ENCODE measurements at regions not wholly inside any gene's neighbourhood (a gene's known extent, or its start where the extent isn't known, plus 50 kb on each side); places are given as distances from the start of the nearest gene placed in this dataset.

- H3K23me2 ChIP-seq (ENCODE audit: insufficient read length, low read depth, low read length, poor library complexity, severe bottlenecking) = no peaks in the 10 kb centered on the region
- H3T11ph ChIP-seq (ENCODE audit: low read length) = no peak overlapping the region
- no peak overlapping the region for H2BK12ac ChIP-seq (ENCODE audit: insufficient read length, low read depth, low read length)
- H3K56ac ChIP-seq (ENCODE audit: insufficient read length, low read depth, low read length) = no peak overlapping the region
- no peaks in the 10 kb centered on the region for H3K27me3 ChIP-seq (ENCODE audit: insufficient read depth, low read length)
- H2BK15ac ChIP-seq (ENCODE audit: low read depth, low read length) = no peak overlapping the region
- no peaks in the 10 kb centered on the region for H3K9me3 ChIP-seq (ENCODE audit: control insufficient read depth, low read depth, low read length)
- no peaks in the 10 kb centered on the region for H3K79me2 ChIP-seq (ENCODE audit: insufficient read depth, low read length)
- H3K79me1 ChIP-seq (ENCODE audit: insufficient read depth, low read depth, low read length, poor library complexity, severe bottlenecking) = no peaks in the 10 kb centered on the region
- no peak overlapping the region for H2BK120ac ChIP-seq (ENCODE audit: low read depth, low read length, poor library complexity, severe bottlenecking)
- H3K23ac ChIP-seq (ENCODE audit: insufficient read length, low read depth, low read length) = no peak overlapping the region
- Mint-ChIP-seq H3K36me3 (ENCODE audit: insufficient read depth in 1 of 3, low read depth in 3 of 3) (no peaks in the 10 kb centered on the region), H3K27me3 (ENCODE audit: low read depth) (no peaks in the 10 kb centered on the region), H3K4me3 (no peak overlapping the region), H3K4me1 (no peaks in the 10 kb centered on the region), H3K9me3 (no peaks in the 10 kb centered on the region), H3K27ac (no peak overlapping the region)
- H4K8ac ChIP-seq (replicated peaks; ENCODE audit: insufficient read length, low read depth, low read length) = no peak overlapping the region
- H3K18ac ChIP-seq (ENCODE audit: insufficient read length, low read depth, low read length) = no peak overlapping the region
- no peak overlapping the region for H2BK5ac ChIP-seq (ENCODE audit: insufficient read length, low read length)
- H2AK5ac ChIP-seq (ENCODE audit: insufficient read length, low read length) = no peak overlapping the region
- no peak overlapping the region for H3K27ac ChIP-seq (ENCODE audit: insufficient read length, low read depth, low read length)
- H4K91ac ChIP-seq (ENCODE audit: insufficient read length, low read depth, low read length) = no peak overlapping the region
- no peak overlapping the region for H3K14ac ChIP-seq (ENCODE audit: insufficient read depth, low read length)
- no peak overlapping the region for H4K5ac ChIP-seq (ENCODE audit: insufficient read length, low read depth, low read length)
- H3K4me1 ChIP-seq (ENCODE audit: insufficient read depth, low read length) = no peaks in the 10 kb centered on the region
- H4K20me1 ChIP-seq (ENCODE audit: control insufficient read depth, insufficient read depth, insufficient read length) = no peaks in the 10 kb centered on the region
- no peak overlapping the region for H3K9ac ChIP-seq (ENCODE audit: extremely low read depth, insufficient read length, low read length)
- no peak overlapping the region for H3K4me2 ChIP-seq (ENCODE audit: insufficient read depth, insufficient read length, low read length)
- H3K4ac ChIP-seq (ENCODE audit: low read depth, low read length) = no peak overlapping the region
- no peak overlapping the region for H2BK20ac ChIP-seq (ENCODE audit: low read depth, low read length, poor library complexity, severe bottlenecking)
- TF ChIP-seq, protein P1, sequence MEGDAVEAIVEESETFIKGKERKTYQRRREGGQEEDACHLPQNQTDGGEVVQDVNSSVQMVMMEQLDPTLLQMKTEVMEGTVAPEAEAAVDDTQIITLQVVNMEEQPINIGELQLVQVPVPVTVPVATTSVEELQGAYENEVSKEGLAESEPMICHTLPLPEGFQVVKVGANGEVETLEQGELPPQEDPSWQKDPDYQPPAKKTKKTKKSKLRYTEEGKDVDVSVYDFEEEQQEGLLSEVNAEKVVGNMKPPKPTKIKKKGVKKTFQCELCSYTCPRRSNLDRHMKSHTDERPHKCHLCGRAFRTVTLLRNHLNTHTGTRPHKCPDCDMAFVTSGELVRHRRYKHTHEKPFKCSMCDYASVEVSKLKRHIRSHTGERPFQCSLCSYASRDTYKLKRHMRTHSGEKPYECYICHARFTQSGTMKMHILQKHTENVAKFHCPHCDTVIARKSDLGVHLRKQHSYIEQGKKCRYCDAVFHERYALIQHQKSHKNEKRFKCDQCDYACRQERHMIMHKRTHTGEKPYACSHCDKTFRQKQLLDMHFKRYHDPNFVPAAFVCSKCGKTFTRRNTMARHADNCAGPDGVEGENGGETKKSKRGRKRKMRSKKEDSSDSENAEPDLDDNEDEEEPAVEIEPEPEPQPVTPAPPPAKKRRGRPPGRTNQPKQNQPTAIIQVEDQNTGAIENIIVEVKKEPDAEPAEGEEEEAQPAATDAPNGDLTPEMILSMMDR (conservative IDR thresholded peaks at IDR 0.05) = no peak
- WGBS (ENCODE audit: extremely low coverage, insufficient read length, low lambda C conversion rate) = no CpG with 5 or more reads among the region's 1 CpG
- DNase-seq = no peak
- no peak overlapping the region for H2AFZ ChIP-seq (ENCODE audit: low read length)
Observed at GRCh38 chr3:152050903-152051302, 177.5 kb downstream of the SUCNR1 start.

All from H9 (cell line).